IMR-90 (cell line): ENCODE measurements at regions not wholly inside any gene's neighbourhood (a gene's known extent, or its start where the extent isn't known, plus 50 kb on each side); places are given as distances from the start of the nearest gene placed in this dataset.

Source experiments
- BHLHE40 ChIP-seq: fragments of 150-350 bp; IDR thresholded peaks from 2 replicates; pipeline ENCODE4 v1.6.1; 2016; ENCODE audit warnings: mild to moderate bottlenecking, low read depth, low read length
- CEBPB ChIP-seq: IDR thresholded peaks from 2 replicates; pipeline ENCODE4 v1.6.1; 2012; ENCODE audit warnings: low read depth, low read length, improper control_type of control experiment
- NFE2L2 ChIP-seq: fragments of 150-350 bp; IDR thresholded peaks from 2 replicates; pipeline ENCODE4 v1.6.1; 2016; ENCODE audit warnings: low read depth, mild to moderate bottlenecking, low read length
- POLR2A ChIP-seq: IDR thresholded peaks from 2 replicates; pipeline ENCODE4 v1.6.1; 2012; ENCODE audit warnings: mild to moderate bottlenecking, low read depth, low read length
- TF ChIP-seq, protein P1 (sequence below): conservative IDR thresholded peaks from 2 replicates; pipeline ENCODE4 v1.5.1; 2012; ENCODE audit warnings: mild to moderate bottlenecking, low read depth, low read length, improper control_type of control experiment
- TF ChIP-seq, protein P2 (sequence below): fragments of 150-350 bp; IDR thresholded peaks from 2 replicates; pipeline ENCODE4 v1.6.1; 2017; ENCODE audit warnings: mild to moderate bottlenecking, antibody characterized with exemption, low read length, low read depth

GRCh38 chr7:114102996-114103395, 184.2 kb upstream of the PPP1R3A start:
- TF ChIP-seq BHLHE40 (no peak), CEBPB (no peak), NFE2L2 (no peak), POLR2A (no peak)
- TF ChIP-seq, protein P1, sequence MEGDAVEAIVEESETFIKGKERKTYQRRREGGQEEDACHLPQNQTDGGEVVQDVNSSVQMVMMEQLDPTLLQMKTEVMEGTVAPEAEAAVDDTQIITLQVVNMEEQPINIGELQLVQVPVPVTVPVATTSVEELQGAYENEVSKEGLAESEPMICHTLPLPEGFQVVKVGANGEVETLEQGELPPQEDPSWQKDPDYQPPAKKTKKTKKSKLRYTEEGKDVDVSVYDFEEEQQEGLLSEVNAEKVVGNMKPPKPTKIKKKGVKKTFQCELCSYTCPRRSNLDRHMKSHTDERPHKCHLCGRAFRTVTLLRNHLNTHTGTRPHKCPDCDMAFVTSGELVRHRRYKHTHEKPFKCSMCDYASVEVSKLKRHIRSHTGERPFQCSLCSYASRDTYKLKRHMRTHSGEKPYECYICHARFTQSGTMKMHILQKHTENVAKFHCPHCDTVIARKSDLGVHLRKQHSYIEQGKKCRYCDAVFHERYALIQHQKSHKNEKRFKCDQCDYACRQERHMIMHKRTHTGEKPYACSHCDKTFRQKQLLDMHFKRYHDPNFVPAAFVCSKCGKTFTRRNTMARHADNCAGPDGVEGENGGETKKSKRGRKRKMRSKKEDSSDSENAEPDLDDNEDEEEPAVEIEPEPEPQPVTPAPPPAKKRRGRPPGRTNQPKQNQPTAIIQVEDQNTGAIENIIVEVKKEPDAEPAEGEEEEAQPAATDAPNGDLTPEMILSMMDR: no peak
- TF ChIP-seq, protein P2, sequence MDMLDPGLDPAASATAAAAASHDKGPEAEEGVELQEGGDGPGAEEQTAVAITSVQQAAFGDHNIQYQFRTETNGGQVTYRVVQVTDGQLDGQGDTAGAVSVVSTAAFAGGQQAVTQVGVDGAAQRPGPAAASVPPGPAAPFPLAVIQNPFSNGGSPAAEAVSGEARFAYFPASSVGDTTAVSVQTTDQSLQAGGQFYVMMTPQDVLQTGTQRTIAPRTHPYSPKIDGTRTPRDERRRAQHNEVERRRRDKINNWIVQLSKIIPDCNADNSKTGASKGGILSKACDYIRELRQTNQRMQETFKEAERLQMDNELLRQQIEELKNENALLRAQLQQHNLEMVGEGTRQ: no peak
